ENCODE measurements at regions not wholly inside any gene's neighbourhood (a gene's known extent, or its start where the extent isn't known, plus 50 kb on each side); places are given as distances from the start of the nearest gene placed in this dataset.

DNA sequence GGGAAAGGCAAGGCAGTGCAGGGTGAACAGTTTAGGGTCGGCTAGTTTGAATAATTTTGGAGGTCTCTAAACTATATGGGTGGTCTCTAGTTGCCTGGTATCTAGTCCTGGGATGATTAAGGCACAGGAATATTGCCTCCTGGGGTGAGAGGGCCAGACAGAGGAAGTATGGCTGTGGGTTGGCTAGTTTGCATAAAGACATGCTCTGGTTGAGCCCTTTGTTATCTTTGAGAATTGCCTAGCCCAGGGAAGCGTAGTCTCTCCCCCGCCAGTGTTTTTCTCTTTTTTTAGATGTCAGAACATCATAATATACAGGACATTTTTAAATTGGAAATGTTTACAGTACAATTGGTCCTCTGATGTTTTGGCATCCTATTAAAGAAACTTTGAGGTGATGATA is 163.5 kb downstream of the PWWP3B start:
- dilution Hi-C loops (cut with MboI; ENCODE audit: extremely low pct_ligation_motif_present, low sequenced_read_pairs) = no loop called here
- FAIRE-seq (no peak), DNase-seq (ENCODE audit: low read depth, low spot score) (no peak)
- no peaks in the 10 kb centered on the region for H3K9me3 ChIP-seq (ENCODE audit: control insufficient read depth, low read depth, low read length)
- H4K20me1 ChIP-seq (ENCODE audit: control insufficient read depth, extremely low read depth, insufficient read depth, low read length) = no peaks in the 10 kb centered on the region
- no peak overlapping the region for H3K4me2 ChIP-seq (ENCODE audit: control insufficient read depth, extremely low read depth, insufficient read depth, low read depth, low read length)
- H3K36me3 ChIP-seq (ENCODE audit: control insufficient read depth in 2 of 2, extremely low read depth in 1 of 2, insufficient read depth in 2 of 2, low read length in 2 of 2) = no peaks in the 10 kb centered on the region
- no peaks in the 10 kb centered on the region for H3K79me2 ChIP-seq (ENCODE audit: control insufficient read depth, insufficient read depth, low read length)
- H3K9ac ChIP-seq (ENCODE audit: control insufficient read depth, extremely low read depth, insufficient read depth, low read length) = no peak overlapping the region
- H3K27me3 ChIP-seq (ENCODE audit: control insufficient read depth, extremely low read depth, insufficient read depth, low read length) = no peaks in the 10 kb centered on the region
- no peak overlapping the region for H3K27ac ChIP-seq (ENCODE audit: control insufficient read depth, insufficient read depth, low read length)
- no peaks in the 10 kb centered on the region for H3K9me1 ChIP-seq (ENCODE audit: control insufficient read depth, extremely low read depth, insufficient read depth, low read length)
- no peak overlapping the region for H2AFZ ChIP-seq (ENCODE audit: control insufficient read depth, low read length)
- TF ChIP-seq, protein P1, sequence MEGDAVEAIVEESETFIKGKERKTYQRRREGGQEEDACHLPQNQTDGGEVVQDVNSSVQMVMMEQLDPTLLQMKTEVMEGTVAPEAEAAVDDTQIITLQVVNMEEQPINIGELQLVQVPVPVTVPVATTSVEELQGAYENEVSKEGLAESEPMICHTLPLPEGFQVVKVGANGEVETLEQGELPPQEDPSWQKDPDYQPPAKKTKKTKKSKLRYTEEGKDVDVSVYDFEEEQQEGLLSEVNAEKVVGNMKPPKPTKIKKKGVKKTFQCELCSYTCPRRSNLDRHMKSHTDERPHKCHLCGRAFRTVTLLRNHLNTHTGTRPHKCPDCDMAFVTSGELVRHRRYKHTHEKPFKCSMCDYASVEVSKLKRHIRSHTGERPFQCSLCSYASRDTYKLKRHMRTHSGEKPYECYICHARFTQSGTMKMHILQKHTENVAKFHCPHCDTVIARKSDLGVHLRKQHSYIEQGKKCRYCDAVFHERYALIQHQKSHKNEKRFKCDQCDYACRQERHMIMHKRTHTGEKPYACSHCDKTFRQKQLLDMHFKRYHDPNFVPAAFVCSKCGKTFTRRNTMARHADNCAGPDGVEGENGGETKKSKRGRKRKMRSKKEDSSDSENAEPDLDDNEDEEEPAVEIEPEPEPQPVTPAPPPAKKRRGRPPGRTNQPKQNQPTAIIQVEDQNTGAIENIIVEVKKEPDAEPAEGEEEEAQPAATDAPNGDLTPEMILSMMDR (optimal IDR thresholded peaks at IDR 0.05 in 1 of 3, IDR thresholded peaks at IDR 0.05 in 1 of 3, conservative IDR thresholded peaks at IDR 0.05 in 1 of 3; ENCODE audit: extremely low read depth in 1 of 3, insufficient read depth in 2 of 3, low read length in 3 of 3) = no peak
- no peak for TF ChIP-seq EZH2 (IDR thresholded peaks at IDR 0.05; ENCODE audit: low read length)
- H3K4me1 ChIP-seq (ENCODE audit: control insufficient read depth, extremely low read depth, insufficient read depth, low read length) = no peaks in the 10 kb centered on the region
- no peak overlapping the region for H3K4me3 ChIP-seq (ENCODE audit: control insufficient read depth in 2 of 3, extremely low read depth in 1 of 3, insufficient read depth in 2 of 3, low read depth in 1 of 3, low read length in 3 of 3)

GRCh38 chrX:106341823-106342222 is 173.7 kb downstream of the PWWP3B start:
- H2AFZ ChIP-seq (ENCODE audit: control insufficient read depth, low read length) = no peak overlapping the region
- H3K4me1 ChIP-seq (ENCODE audit: control insufficient read depth, extremely low read depth, insufficient read depth, low read length) = no peaks in the 10 kb centered on the region
- TF ChIP-seq, protein P1 (optimal IDR thresholded peaks at IDR 0.05 in 1 of 3, IDR thresholded peaks at IDR 0.05 in 1 of 3, conservative IDR thresholded peaks at IDR 0.05 in 1 of 3; ENCODE audit: extremely low read depth in 1 of 3, insufficient read depth in 2 of 3, low read length in 3 of 3) = no peak
- TF ChIP-seq EZH2 (IDR thresholded peaks at IDR 0.05; ENCODE audit: low read length) = no peak
- H3K4me2 ChIP-seq (ENCODE audit: control insufficient read depth, extremely low read depth, insufficient read depth, low read depth, low read length) = no peak overlapping the region
- no peaks in the 10 kb centered on the region for H4K20me1 ChIP-seq (ENCODE audit: control insufficient read depth, extremely low read depth, insufficient read depth, low read length)
- dilution Hi-C loops (cut with MboI; ENCODE audit: extremely low pct_ligation_motif_present, low sequenced_read_pairs) = no loop called here
- H3K79me2 ChIP-seq (ENCODE audit: control insufficient read depth, insufficient read depth, low read length) = no peaks in the 10 kb centered on the region
- H3K9ac ChIP-seq (ENCODE audit: control insufficient read depth, extremely low read depth, insufficient read depth, low read length) = no peak overlapping the region
- H3K27me3 ChIP-seq (ENCODE audit: control insufficient read depth, extremely low read depth, insufficient read depth, low read length) = no peaks in the 10 kb centered on the region
- DNase-seq (ENCODE audit: low read depth, low spot score) = no peak
- no peaks in the 10 kb centered on the region for H3K9me3 ChIP-seq (ENCODE audit: control insufficient read depth, low read depth, low read length)
- H3K27ac ChIP-seq (ENCODE audit: control insufficient read depth, insufficient read depth, low read length) = no peak overlapping the region
- H3K36me3 ChIP-seq (ENCODE audit: control insufficient read depth in 2 of 2, extremely low read depth in 1 of 2, insufficient read depth in 2 of 2, low read length in 2 of 2) = no peaks in the 10 kb centered on the region
- no peaks in the 10 kb centered on the region for H3K9me1 ChIP-seq (ENCODE audit: control insufficient read depth, extremely low read depth, insufficient read depth, low read length)
- H3K4me3 ChIP-seq (ENCODE audit: control insufficient read depth in 2 of 3, extremely low read depth in 1 of 3, insufficient read depth in 2 of 3, low read depth in 1 of 3, low read length in 3 of 3) = no peak overlapping the region
- no peak for FAIRE-seq
